ENCODE measurements at regions not wholly inside any gene's neighbourhood (a gene's known extent, or its start where the extent isn't known, plus 50 kb on each side); places are given as distances from the start of the nearest gene placed in this dataset.

- TF ChIP-seq HDAC2 (IDR thresholded peaks at IDR 0.05; ENCODE audit: borderline replicate concordance in 1 of 2, low read depth in 2 of 2, low read length in 2 of 2) = no peak
- TF ChIP-seq GABPA (IDR thresholded peaks at IDR 0.05; ENCODE audit: borderline replicate concordance, insufficient read depth, low read length) = no peak
- TF ChIP-seq JUND (IDR thresholded peaks at IDR 0.05; ENCODE audit: low read length) = no peak
- no peak for TF ChIP-seq NRF1 (IDR thresholded peaks at IDR 0.05; ENCODE audit: low read depth, low read length)
Observed at GRCh38 chr2:240299710-240300068, 135.8 kb upstream of the GPC1 start (continued).

Data from H1 (cell line).